ENCODE measurements at regions not wholly inside any gene's neighbourhood (a gene's known extent, or its start where the extent isn't known, plus 50 kb on each side); places are given as distances from the start of the nearest gene placed in this dataset.

DNA sequence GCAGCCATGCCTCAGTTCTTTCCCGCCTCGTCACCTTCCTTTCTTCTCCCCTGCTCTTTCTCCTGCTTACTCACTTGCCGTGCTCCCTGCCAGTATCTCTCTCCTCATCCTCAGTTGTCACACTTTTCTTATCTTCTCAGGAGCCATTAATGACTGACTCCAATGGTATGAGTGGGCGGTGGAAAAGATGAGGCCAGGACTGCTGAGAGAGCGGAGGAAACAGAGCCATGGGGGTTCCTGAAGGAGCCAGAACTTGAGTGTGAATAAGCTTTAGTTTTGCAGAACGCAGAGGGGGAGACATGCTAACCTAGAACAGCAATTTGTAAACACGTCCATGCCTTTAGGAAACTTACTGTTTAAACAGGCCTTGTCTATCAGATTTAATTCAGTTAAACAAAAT lies 126.5 kb downstream of the CHIC2 start:
- no peak for TF ChIP-seq CTCF (IDR thresholded peaks at IDR 0.05; ENCODE audit: extremely low read depth, missing control alignments)

GRCh38 chr4:53937327-53937726 lies 127.1 kb downstream of the CHIC2 start:
- no peak for DNase-seq (ENCODE audit: low spot score)
- no peak for TF ChIP-seq CTCF (IDR thresholded peaks at IDR 0.05; ENCODE audit: extremely low read depth, missing control alignments)

More for the DNA sequence above, 126.5 kb downstream of the CHIC2 start:
- no peak for DNase-seq (ENCODE audit: low spot score)

- no peak for DNase-seq (ENCODE audit: low spot score)
- no peak for TF ChIP-seq CTCF (IDR thresholded peaks at IDR 0.05; ENCODE audit: extremely low read depth, missing control alignments)
These were observed 128.6 kb downstream of the CHIC2 start for GRCh38 chr4:53935780-53936179.

- DNase-seq (ENCODE audit: low spot score) = no peak
- no peak for TF ChIP-seq CTCF (IDR thresholded peaks at IDR 0.05; ENCODE audit: extremely low read depth, missing control alignments)
These were observed 131.4 kb downstream of the CHIC2 start for GRCh38 chr4:53932796-53933610.

DNA sequence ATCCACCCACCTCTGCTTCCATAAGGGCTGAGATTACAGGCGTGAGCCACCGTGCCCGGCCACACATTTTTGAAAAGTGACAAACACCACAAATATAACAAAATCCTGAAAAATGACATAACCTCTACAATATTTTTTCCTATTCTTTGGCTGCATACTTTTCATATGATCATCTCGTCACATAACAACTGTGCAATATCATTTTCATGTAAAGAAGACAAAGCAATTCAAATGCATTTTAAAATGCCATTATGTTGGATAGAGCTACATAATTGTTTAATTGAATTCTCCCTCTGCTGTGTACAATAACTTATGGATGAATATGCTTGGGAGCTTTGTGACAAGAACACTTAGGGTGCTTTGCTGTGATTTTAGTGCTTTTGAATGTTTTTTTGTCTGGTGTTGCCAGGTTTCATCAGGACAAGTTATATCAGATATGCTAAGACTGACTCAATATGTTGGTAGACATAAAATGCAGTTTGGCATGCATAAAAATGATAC lies 132.9 kb downstream of the CHIC2 start:
- no peak for TF ChIP-seq CTCF (IDR thresholded peaks at IDR 0.05; ENCODE audit: extremely low read depth, missing control alignments)

DNA sequence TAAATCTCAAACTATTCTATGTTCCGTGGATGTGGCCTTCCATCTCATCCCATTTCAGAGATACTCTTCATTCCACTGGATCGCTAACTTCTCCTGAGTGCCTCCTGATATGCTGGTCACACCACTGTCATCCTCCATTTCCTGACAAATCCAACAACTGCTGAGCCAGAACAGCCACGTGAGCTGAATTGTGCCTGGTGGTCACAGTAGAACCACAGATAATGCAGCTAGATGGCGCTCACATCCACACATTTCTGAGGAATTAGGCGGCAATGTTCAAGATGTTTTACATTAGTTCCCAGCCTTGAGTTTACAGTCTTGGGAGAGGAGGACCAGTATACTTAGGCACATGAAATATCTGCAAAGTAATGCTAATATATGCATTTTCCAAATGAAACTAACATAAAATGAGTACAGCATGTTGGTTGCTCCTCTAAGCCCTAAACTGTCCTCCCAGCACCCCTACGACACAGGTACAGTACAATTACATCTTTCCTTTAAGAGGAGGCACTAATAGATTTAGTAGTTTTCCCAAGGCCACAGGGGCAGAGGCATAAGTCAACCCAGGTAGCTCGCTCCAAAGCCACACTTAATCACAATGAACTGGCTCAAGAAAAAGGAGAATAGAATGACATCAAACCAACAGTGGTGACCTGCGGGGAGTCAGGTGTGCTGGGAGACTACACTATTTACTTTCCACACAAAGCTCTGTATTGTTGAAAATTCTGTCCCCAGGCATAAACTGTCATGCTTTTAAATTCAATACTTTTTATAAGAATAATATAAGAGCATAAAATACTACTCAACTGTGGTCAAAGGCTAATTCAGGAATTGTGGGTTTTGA lies 134.2 kb downstream of the CHIC2 start:
- DNase-seq (ENCODE audit: low spot score) = peak; percentile 61
- peak; percentile 69 for TF ChIP-seq CTCF (IDR thresholded peaks at IDR 0.05; ENCODE audit: extremely low read depth, missing control alignments)

More for the DNA sequence above, 132.9 kb downstream of the CHIC2 start:
- no peak for DNase-seq (ENCODE audit: low spot score)

DNA sequence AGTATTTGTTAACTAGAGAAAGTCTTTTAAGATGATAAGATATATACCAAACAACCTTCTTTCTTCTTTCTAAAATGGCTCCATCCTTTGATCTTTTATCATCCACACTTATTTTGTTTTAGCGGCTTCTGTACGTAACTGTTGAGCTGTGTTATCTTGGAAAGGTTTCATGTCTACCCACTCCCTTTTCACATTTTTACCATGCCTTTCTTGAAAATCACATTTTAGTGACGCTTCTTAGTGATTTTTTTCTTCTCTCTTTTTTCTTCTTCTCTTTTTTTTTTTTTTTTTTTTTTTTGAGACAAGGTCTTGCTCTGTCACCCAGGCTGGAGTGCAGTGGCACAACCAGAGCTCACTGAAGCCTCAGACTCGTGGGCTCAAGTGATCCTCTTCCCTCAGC lies 135.1 kb downstream of the CHIC2 start:
- no peak for TF ChIP-seq CTCF (IDR thresholded peaks at IDR 0.05; ENCODE audit: extremely low read depth, missing control alignments)
- no peak for DNase-seq (ENCODE audit: low spot score)

Measured in GM20000 (cell line).